T-helper 1 cell treated with Interleukin-12 subunit alpha and Interleukin-12 subunit beta and Interleukin-4 antibody, amounts not matched to agents 30 μg/mL and 1 μg/mL, for 36 hours (primary cell): ENCODE measurements at regions not wholly inside any gene's neighbourhood (a gene's known extent, or its start where the extent isn't known, plus 50 kb on each side); places are given as distances from the start of the nearest gene placed in this dataset.

Experiments used
- H3K27ac Mint-ChIP-seq: one replicate; pipeline ENCODE4 v1.8.0; 2021; ENCODE audit warnings: mild to moderate bottlenecking, mixed read lengths
- H3K27me3 Mint-ChIP-seq: one replicate; pipeline ENCODE4 v1.8.0; 2021; ENCODE audit warnings: low read depth, mixed read lengths
- H3K36me3 Mint-ChIP-seq: one replicate; pipeline ENCODE4 v1.8.0; 2021; ENCODE audit warnings: low read depth, mixed read lengths
- H3K4me1 Mint-ChIP-seq: one replicate; pipeline ENCODE4 v1.8.0; 2021; ENCODE audit warnings: low read depth, mixed read lengths
- H3K4me3 Mint-ChIP-seq: one replicate; pipeline ENCODE4 v1.8.0; 2021; ENCODE audit warnings: mild to moderate bottlenecking, moderate library complexity, mixed read lengths
- H3K9me3 Mint-ChIP-seq: one replicate; pipeline ENCODE4 v1.8.0; 2021; ENCODE audit warnings: mixed read lengths

GRCh38 chr7:153397459-153397858 is 637.9 kb downstream of the ACTR3B start:
- Mint-ChIP-seq H3K4me1 (no peaks in the 10 kb centered on the region), H3K9me3 (peaks cover 24% of the 10 kb centered on the region), H3K36me3 (no peaks in the 10 kb centered on the region), H3K27ac (no peak overlapping the region), H3K27me3 (no peaks in the 10 kb centered on the region), H3K4me3 (no peak overlapping the region)

GRCh38 chr7:153397906-153398305 is 638.4 kb downstream of the ACTR3B start:
- Mint-ChIP-seq H3K36me3 (no peaks in the 10 kb centered on the region), H3K4me3 (no peak overlapping the region), H3K9me3 (peaks cover 28% of the 10 kb centered on the region), H3K27me3 (no peaks in the 10 kb centered on the region), H3K27ac (no peak overlapping the region), H3K4me1 (no peaks in the 10 kb centered on the region)

GRCh38 chr7:153398370-153398769 is 638.8 kb downstream of the ACTR3B start:
- Mint-ChIP-seq H3K36me3 (no peaks in the 10 kb centered on the region), H3K27ac (no peak overlapping the region), H3K4me3 (no peak overlapping the region), H3K4me1 (no peaks in the 10 kb centered on the region), H3K27me3 (no peaks in the 10 kb centered on the region), H3K9me3 (peaks cover 24% of the 10 kb centered on the region)

GRCh38 chr7:153398789-153399553 is 639.4 kb downstream of the ACTR3B start:
- H3K9me3 Mint-ChIP-seq = peaks cover 22% of the 10 kb centered on the region
- H3K27ac Mint-ChIP-seq = no peak overlapping the region
- H3K4me3 Mint-ChIP-seq = no peak overlapping the region
- H3K27me3 Mint-ChIP-seq = no peaks in the 10 kb centered on the region
- no peaks in the 10 kb centered on the region for H3K4me1 Mint-ChIP-seq
- H3K36me3 Mint-ChIP-seq = no peaks in the 10 kb centered on the region

- peaks cover 20% of the 10 kb centered on the region for H3K9me3 Mint-ChIP-seq
Observed at GRCh38 chr7:153399554-153399940, 640.0 kb downstream of the ACTR3B start.

GRCh38 chr7:153400735-153401593 is 641.4 kb downstream of the ACTR3B start:
- H3K36me3 Mint-ChIP-seq = no peaks in the 10 kb centered on the region
- H3K4me3 Mint-ChIP-seq = no peak overlapping the region
- H3K27ac Mint-ChIP-seq = no peak overlapping the region
- no peaks in the 10 kb centered on the region for H3K27me3 Mint-ChIP-seq
- H3K9me3 Mint-ChIP-seq = peaks cover 25% of the 10 kb centered on the region
- H3K4me1 Mint-ChIP-seq = no peaks in the 10 kb centered on the region

More at GRCh38 chr7:153399554-153399940, 640.0 kb downstream of the ACTR3B start:
- Mint-ChIP-seq H3K27ac (no peak overlapping the region), H3K4me3 (no peak overlapping the region), H3K36me3 (no peaks in the 10 kb centered on the region), H3K27me3 (no peaks in the 10 kb centered on the region), H3K4me1 (no peaks in the 10 kb centered on the region)

- no peaks in the 10 kb centered on the region for H3K4me1 Mint-ChIP-seq
- H3K27ac Mint-ChIP-seq = no peak overlapping the region
- peaks cover 25% of the 10 kb centered on the region for H3K9me3 Mint-ChIP-seq
- no peaks in the 10 kb centered on the region for H3K36me3 Mint-ChIP-seq
- no peak overlapping the region for H3K4me3 Mint-ChIP-seq
- no peaks in the 10 kb centered on the region for H3K27me3 Mint-ChIP-seq
Observed at GRCh38 chr7:153401795-153402720, 642.5 kb downstream of the ACTR3B start.

- no peak overlapping the region for H3K27ac Mint-ChIP-seq
- no peak overlapping the region for H3K4me3 Mint-ChIP-seq
Observed at GRCh38 chr7:153402721-153403541, 643.4 kb downstream of the ACTR3B start.

GRCh38 chr7:153404124-153404523 is 644.6 kb downstream of the ACTR3B start:
- no peaks in the 10 kb centered on the region for H3K36me3 Mint-ChIP-seq
- no peaks in the 10 kb centered on the region for H3K27me3 Mint-ChIP-seq
- H3K27ac Mint-ChIP-seq = no peak overlapping the region
- H3K4me1 Mint-ChIP-seq = no peaks in the 10 kb centered on the region
- H3K9me3 Mint-ChIP-seq = peaks cover 25% of the 10 kb centered on the region
- H3K4me3 Mint-ChIP-seq = no peak overlapping the region

More at GRCh38 chr7:153402721-153403541, 643.4 kb downstream of the ACTR3B start:
- H3K9me3 Mint-ChIP-seq = peaks cover 25% of the 10 kb centered on the region
- H3K36me3 Mint-ChIP-seq = no peaks in the 10 kb centered on the region
- no peaks in the 10 kb centered on the region for H3K4me1 Mint-ChIP-seq
- H3K27me3 Mint-ChIP-seq = no peaks in the 10 kb centered on the region

GRCh38 chr7:153404781-153405279 is 645.3 kb downstream of the ACTR3B start:
- Mint-ChIP-seq H3K4me1 (no peaks in the 10 kb centered on the region), H3K4me3 (no peak overlapping the region), H3K36me3 (no peaks in the 10 kb centered on the region), H3K27me3 (no peaks in the 10 kb centered on the region), H3K27ac (no peak overlapping the region), H3K9me3 (peaks cover 28% of the 10 kb centered on the region)

GRCh38 chr7:153405704-153406485 is 646.3 kb upstream of the DPP6 start:
- Mint-ChIP-seq H3K9me3 (peaks cover 34% of the 10 kb centered on the region), H3K27ac (no peak overlapping the region), H3K4me3 (no peak overlapping the region), H3K36me3 (no peaks in the 10 kb centered on the region), H3K4me1 (no peaks in the 10 kb centered on the region), H3K27me3 (no peaks in the 10 kb centered on the region)

- no peaks in the 10 kb centered on the region for H3K4me1 Mint-ChIP-seq
- H3K9me3 Mint-ChIP-seq = peaks cover 36% of the 10 kb centered on the region
- no peak overlapping the region for H3K4me3 Mint-ChIP-seq
- no peaks in the 10 kb centered on the region for H3K27me3 Mint-ChIP-seq
- H3K36me3 Mint-ChIP-seq = no peaks in the 10 kb centered on the region
- no peak overlapping the region for H3K27ac Mint-ChIP-seq
Observed at GRCh38 chr7:153406486-153406872, 645.7 kb upstream of the DPP6 start.
